Right lobe of liver (tissue), 6 donors: ENCODE measurements at regions not wholly inside any gene's neighbourhood (a gene's known extent, or its start where the extent isn't known, plus 50 kb on each side); places are given as distances from the start of the nearest gene placed in this dataset.

ENCODE experiments used
- ATAC-seq, 4 donors: fragments of 200-7000 bp; cut with Tn5 transposase; one replicate each; pipeline ENCODE4 v1.9.1; 2020; ENCODE audit warnings: mild to moderate bottlenecking in 4 of 4, moderate library complexity in 4 of 4
- DNase-seq, 3 donors: peaks; one replicate each; pipeline ENCODE4 v3.0.0-alpha.2; 2020
- H3K27ac ChIP-seq, 3 donors: fragments of 200-600 bp; one replicate each; pipeline ENCODE4 v1.8.0; 2022
- H3K27me3 ChIP-seq, 2 donors: fragments of 200-600 bp; one replicate each; pipeline ENCODE4 v1.8.0; 2022
- H3K36me3 ChIP-seq, 4 donors: fragments of 200-600 bp; sonication (generic) in 1 of 4; one replicate each; pipeline versions ENCODE4 v1.5.1 to v1.8.0; 2017 to 2022; ENCODE audit warnings: control low read depth in 1 of 4
- H3K4me1 ChIP-seq, 4 donors: fragments of 200-600 bp; sonication (generic) in 1 of 4; one replicate each; pipeline versions ENCODE4 v1.5.1 to v1.8.0; 2017 to 2022; ENCODE audit warnings: control low read depth in 1 of 4
- H3K4me3 ChIP-seq, 3 donors: fragments of 200-600 bp; one replicate each; pipeline ENCODE4 v1.8.0; 2022
- H3K9me3 ChIP-seq, 4 donors: fragments of 200-600 bp; sonication (generic) in 1 of 4; one replicate each; pipeline versions ENCODE4 v1.5.1 to v1.8.0; 2017 to 2022; ENCODE audit warnings: control low read depth in 1 of 4
- POLR2A ChIP-seq: fragments of 450-650 bp; IDR thresholded peaks from one replicate; pipeline ENCODE4 v1.6.1; 2017; ENCODE audit warnings: antibody characterized with exemption, mild to moderate bottlenecking
- WGBS: methylation state at CpG from one replicate; pipeline ENCODE4 v1.1.6; 2018; ENCODE audit warnings: low coverage, low lambda C conversion rate; ENCODE audit not compliant: insufficient coverage; ENCODE audit errors: missing lambda C conversion rate; 5-methylcytosine and 5-hydroxymethylcytosine counted together
- intact Hi-C, 2 donors: fragments of 100-400 bp; cut with DNase I; formaldehyde crosslinking; loops; one replicate each; pipeline versions ENCODE4 v1.11.2 to v1.14.1; 2022
- TF ChIP-seq, protein P1 (sequence below), 4 donors: fragments of 200-600 bp in 3 of 4; fragments of 450-650 bp in 1 of 4; IDR thresholded peaks; one replicate each; pipeline versions ENCODE4 v1.5.1 to v1.8.0; 2016 to 2022; ENCODE audit warnings: antibody characterized with exemption in 4 of 4, mild to moderate bottlenecking in 2 of 4
- donor health status: DM: no; HTN: yes; CAD: no.
- donor health status: DM: no; HTN: no; CAD: no.
- donor health status: DM: no; HTN: no; CAD: no.
- donor health status: DM: no; HTN: yes; CAD: no.
- donor health status: DM: no; HTN: yes; CAD: no.

DNA sequence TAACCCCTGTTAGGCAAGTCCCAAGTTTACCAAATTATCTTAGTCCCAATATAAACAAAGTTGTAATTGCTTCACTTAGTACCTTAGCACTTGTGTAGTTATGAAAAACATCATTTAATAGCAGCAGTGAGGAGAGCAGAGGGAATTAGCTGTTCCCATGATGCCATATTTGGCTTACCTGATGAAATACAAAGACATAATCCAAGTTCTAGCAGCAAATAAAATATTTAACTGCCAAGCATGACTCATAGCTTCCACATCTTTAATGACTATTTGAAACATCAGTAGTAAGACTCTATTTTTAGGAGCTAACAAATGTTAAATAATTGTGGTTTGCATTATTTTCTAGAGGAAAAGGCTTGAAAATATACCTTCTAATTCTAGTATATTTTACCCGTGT, 94.0 kb upstream of the MCHR2 start:
- no peak for DNase-seq
- Histone ChIP-seq H3K27me3 (no peaks in the 10 kb centered on the region), H3K4me1 (no peaks in the 10 kb centered on the region), H3K9me3 (no peaks in the 10 kb centered on the region), H3K27ac (no peak overlapping the region), H3K36me3 (no peaks in the 10 kb centered on the region), H3K4me3 (no peak overlapping the region)
- TF ChIP-seq, protein P1, sequence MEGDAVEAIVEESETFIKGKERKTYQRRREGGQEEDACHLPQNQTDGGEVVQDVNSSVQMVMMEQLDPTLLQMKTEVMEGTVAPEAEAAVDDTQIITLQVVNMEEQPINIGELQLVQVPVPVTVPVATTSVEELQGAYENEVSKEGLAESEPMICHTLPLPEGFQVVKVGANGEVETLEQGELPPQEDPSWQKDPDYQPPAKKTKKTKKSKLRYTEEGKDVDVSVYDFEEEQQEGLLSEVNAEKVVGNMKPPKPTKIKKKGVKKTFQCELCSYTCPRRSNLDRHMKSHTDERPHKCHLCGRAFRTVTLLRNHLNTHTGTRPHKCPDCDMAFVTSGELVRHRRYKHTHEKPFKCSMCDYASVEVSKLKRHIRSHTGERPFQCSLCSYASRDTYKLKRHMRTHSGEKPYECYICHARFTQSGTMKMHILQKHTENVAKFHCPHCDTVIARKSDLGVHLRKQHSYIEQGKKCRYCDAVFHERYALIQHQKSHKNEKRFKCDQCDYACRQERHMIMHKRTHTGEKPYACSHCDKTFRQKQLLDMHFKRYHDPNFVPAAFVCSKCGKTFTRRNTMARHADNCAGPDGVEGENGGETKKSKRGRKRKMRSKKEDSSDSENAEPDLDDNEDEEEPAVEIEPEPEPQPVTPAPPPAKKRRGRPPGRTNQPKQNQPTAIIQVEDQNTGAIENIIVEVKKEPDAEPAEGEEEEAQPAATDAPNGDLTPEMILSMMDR (IDR thresholded peaks at IDR 0.05) = no peak
- TF ChIP-seq POLR2A = no peak
- 38% methylated on average over 1 of the region's 1 CpG for WGBS
- intact Hi-C loops = no loop called here
- ATAC-seq = no peak

- Histone ChIP-seq H3K9me3 (no peaks in the 10 kb centered on the region), H3K36me3 (no peaks in the 10 kb centered on the region), H3K27ac (no peak overlapping the region), H3K4me1 (no peaks in the 10 kb centered on the region), H3K27me3 (no peaks in the 10 kb centered on the region), H3K4me3 (no peak overlapping the region)
- WGBS = 53% methylated on average over 2 of the region's 2 CpGs
- DNase-seq (no peak), ATAC-seq (no peak)
- intact Hi-C loops = no loop called here
- TF ChIP-seq, protein P1 (IDR thresholded peaks at IDR 0.05) = no peak
- no peak for TF ChIP-seq POLR2A
These were observed 91.0 kb upstream of the MCHR2 start for GRCh38 chr6:100084991-100085364.

DNA sequence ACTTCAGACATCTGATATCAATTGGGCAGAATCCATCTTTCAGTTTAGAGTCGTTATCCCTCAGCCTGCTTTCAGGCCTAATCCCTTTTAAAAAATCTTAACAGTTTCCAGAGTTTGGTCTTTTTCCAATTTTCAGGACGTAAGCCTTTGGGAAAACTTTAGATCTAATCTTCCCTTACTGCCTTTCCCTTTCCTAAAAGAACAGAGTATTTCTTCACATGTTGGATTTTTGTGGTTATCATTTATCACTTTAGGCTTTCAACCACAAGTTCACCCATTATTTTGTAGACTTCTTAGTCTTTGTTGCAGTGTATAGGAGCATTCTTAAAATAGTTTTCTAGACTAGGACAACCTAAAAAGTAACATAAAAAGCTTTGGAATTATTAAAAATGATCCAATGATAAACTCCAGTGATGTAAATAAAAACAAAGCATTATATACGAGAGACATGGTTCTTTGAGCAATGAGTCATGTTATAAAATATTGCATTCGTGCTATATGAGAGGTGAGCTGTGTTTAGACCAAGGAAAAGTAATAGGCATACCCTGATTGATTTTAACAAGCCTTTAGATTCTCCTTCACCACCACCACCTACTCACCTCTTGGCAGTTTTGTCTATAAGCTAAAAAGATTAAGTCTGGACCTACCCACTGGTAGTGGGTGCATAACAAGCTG, 90.4 kb upstream of the MCHR2 start:
- 34% methylated on average over 4 of the region's 4 CpGs for WGBS
- no peaks in the 10 kb centered on the region for H3K27me3 ChIP-seq
- no peak for TF ChIP-seq POLR2A
- TF ChIP-seq, protein P1 (IDR thresholded peaks at IDR 0.05) = no peak
- H3K4me1 ChIP-seq = no peaks in the 10 kb centered on the region
- no peaks in the 10 kb centered on the region for H3K36me3 ChIP-seq
- no peak overlapping the region for H3K27ac ChIP-seq
- ATAC-seq (no peak), DNase-seq (no peak)
- H3K9me3 ChIP-seq = no peaks in the 10 kb centered on the region
- intact Hi-C loops = no loop called here
- no peak overlapping the region for H3K4me3 ChIP-seq

DNA sequence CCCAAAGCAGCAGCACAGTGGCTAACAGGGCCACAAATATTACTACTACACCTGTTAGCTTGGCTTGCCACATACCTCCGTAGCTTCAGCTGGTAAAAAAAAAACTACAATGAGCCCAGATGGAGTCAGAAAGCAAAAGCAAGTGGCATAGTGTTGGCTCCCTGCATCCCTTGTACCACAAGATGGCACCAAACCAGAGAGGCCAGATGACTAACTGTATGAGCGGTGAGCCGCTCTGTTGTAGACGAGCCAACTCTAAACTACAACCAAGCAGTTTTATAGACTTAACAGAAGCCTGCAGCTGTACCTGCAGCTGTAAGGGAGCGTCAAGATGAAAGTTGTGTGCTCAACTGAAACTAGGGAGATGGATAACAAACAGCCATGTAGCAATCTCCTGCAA, 84.5 kb upstream of the MCHR2 start:
- H3K4me3 ChIP-seq = no peak overlapping the region
- H3K36me3 ChIP-seq = no peaks in the 10 kb centered on the region
- WGBS = 35% methylated on average over 5 of the region's 5 CpGs
- TF ChIP-seq POLR2A = no peak
- TF ChIP-seq, protein P1 (IDR thresholded peaks at IDR 0.05) = peak in 3 of 4 donors; percentile 27 to 37 (median 37)
- ATAC-seq (peak; percentile 36 to 77 (median 56)), DNase-seq (no peak)
- no peaks in the 10 kb centered on the region for H3K4me1 ChIP-seq
- no peaks in the 10 kb centered on the region for H3K27me3 ChIP-seq
- H3K9me3 ChIP-seq = no peaks in the 10 kb centered on the region
- intact Hi-C loops = no loop called here
- H3K27ac ChIP-seq = no peak overlapping the region

GRCh38 chr6:100065348-100065747, 71.3 kb upstream of the MCHR2 start:
- WGBS = 20% methylated on average over 1 of the region's 1 CpG
- Histone ChIP-seq H3K27ac (no peak overlapping the region), H3K9me3 (no peaks in the 10 kb centered on the region), H3K36me3 (no peaks in the 10 kb centered on the region), H3K4me1 (no peaks in the 10 kb centered on the region), H3K4me3 (no peak overlapping the region), H3K27me3 (no peaks in the 10 kb centered on the region)
- intact Hi-C loops = no loop called here
- TF ChIP-seq, protein P1 (IDR thresholded peaks at IDR 0.05) = no peak
- no peak for ATAC-seq
- no peak for DNase-seq
